Gastroesophageal sphincter (tissue), 3 donors: ENCODE measurements at regions not wholly inside any gene's neighbourhood (a gene's known extent, or its start where the extent isn't known, plus 50 kb on each side); places are given as distances from the start of the nearest gene placed in this dataset.

Source experiments
- CTCF ChIP-seq, 4 experiments: fragments of 200-600 bp in 2 of 4; fragments of 450-650 bp in 2 of 4; sonication (generic) in 1 of 4; IDR thresholded peaks; one replicate each; pipeline ENCODE4 v1.5.1; 2017 to 2019; ENCODE audit warnings: antibody characterized with exemption in 4 of 4, mild to moderate bottlenecking in 2 of 4, moderate library complexity in 2 of 4
- POLR2A ChIP-seq, 2 donors: fragments of 450-650 bp; IDR thresholded peaks; one replicate each; pipeline ENCODE4 v1.6.1; 2017; ENCODE audit warnings: antibody characterized with exemption in 2 of 2, mild to moderate bottlenecking in 2 of 2, moderate library complexity in 1 of 2

DNA sequence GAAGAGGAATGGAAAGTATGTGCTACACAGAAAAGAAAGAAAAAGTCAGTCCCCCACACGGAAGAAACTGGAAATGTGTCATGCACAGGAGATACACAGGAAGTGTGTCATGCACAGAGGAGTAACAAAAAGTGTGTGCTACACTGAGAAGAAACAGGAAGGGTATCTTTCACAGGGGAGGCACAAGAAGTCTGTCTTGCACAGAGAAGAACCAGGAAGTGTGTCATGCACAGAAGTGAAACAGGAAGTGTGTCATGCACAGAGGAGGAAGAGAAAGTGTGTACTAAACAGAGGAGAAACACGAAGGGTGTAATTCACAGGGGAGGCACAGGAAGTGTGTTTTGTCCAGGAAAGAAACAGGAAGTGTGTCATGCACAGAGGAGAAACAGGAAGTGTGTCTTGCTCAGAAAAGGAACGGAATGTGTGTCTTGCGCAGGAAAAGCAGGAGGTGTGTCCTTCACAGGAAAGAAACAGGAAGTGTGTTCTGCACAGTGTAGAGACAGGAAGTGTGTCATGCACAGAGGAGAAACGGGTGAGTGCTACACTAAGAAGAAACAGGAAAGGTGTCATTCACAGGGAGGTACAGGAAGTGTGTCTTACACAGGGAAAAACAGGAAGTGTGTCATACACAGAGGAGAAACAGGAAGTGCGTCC lies 527.2 kb upstream of the PRKX start:
- TF ChIP-seq CTCF (IDR thresholded peaks at IDR 0.05), result no peak
- TF ChIP-seq POLR2A (IDR thresholded peaks at IDR 0.05), result no peak
